ENCODE measurements at regions not wholly inside any gene's neighbourhood (a gene's known extent, or its start where the extent isn't known, plus 50 kb on each side); places are given as distances from the start of the nearest gene placed in this dataset.

GRCh38 chr12:19074700-19075099 is 54.8 kb upstream of the PLEKHA5 start:
- Mint-ChIP-seq H3K36me3 (ENCODE audit: low read depth) (no peaks in the 10 kb centered on the region), H3K9me3 (no peaks in the 10 kb centered on the region)

GRCh38 chr12:19075711-19076340 is 53.7 kb upstream of the PLEKHA5 start:
- Mint-ChIP-seq H3K27ac (no peak overlapping the region), H3K4me3 (no peak overlapping the region), H3K27me3 (no peaks in the 10 kb centered on the region), H3K36me3 (ENCODE audit: low read depth) (no peaks in the 10 kb centered on the region), H3K9me3 (no peaks in the 10 kb centered on the region), H3K4me1 (ENCODE audit: low read depth) (no peaks in the 10 kb centered on the region)

More at GRCh38 chr12:19074700-19075099, 54.8 kb upstream of the PLEKHA5 start:
- no peaks in the 10 kb centered on the region for H3K4me1 Mint-ChIP-seq (ENCODE audit: low read depth)
- no peaks in the 10 kb centered on the region for H3K27me3 Mint-ChIP-seq
- no peak overlapping the region for H3K27ac Mint-ChIP-seq
- H3K4me3 Mint-ChIP-seq: no peak overlapping the region
